CD4-positive, alpha-beta T cell (primary cell): ENCODE measurements at regions not wholly inside any gene's neighbourhood (a gene's known extent, or its start where the extent isn't known, plus 50 kb on each side); places are given as distances from the start of the nearest gene placed in this dataset.

Experiments
- ATAC-seq: fragments of 200-7000 bp; cut with Tn5 transposase; one replicate; pipeline ENCODE4 v1.10.0; 2022; ENCODE audit warnings: mild to moderate bottlenecking; ENCODE audit not compliant: poor library complexity
- CTCF ChIA-PET: fragments of 350-600 bp; sonication (Branson Sonifier 250); formaldehyde crosslinking; loops from one replicate; lab custom pipeline; 2021; ENCODE audit warnings: antibody characterized with exemption, inconsistent platforms; lab: Charles Lee
- POLR2A ChIA-PET: fragments of 350-600 bp; sonication (Branson Sonifier 250); formaldehyde crosslinking; loops from one replicate; lab custom pipeline; 2021; ENCODE audit warnings: antibody characterized with exemption, inconsistent platforms; lab: Charles Lee
- DNase-seq, 14 experiments: peaks; one replicate each; pipeline ENCODE4 v3.0.0-alpha.2; 2013 to 2020; ENCODE audit warnings: mixed read lengths in 2 of 14
- H3K27ac ChIP-seq, 2 donors: one replicate each; pipeline versions ENCODE4 v1.5.1 to v1.7.0; 2013; ENCODE audit warnings: low read length in 2 of 2, low read depth in 1 of 2, mild to moderate bottlenecking in 1 of 2
- H3K27me3 ChIP-seq, 2 experiments: 1 replicate in 1 of 2; 2 replicates in 1 of 2; pipeline versions ENCODE4 v1.6.1 to v1.7.0; 2013; ENCODE audit warnings: low read length in 2 of 2, control low read depth in 1 of 2, mild to moderate bottlenecking in 1 of 2, moderate library complexity in 1 of 2; ENCODE audit not compliant: insufficient read depth in 2 of 2, control insufficient read depth in 1 of 2
- H3K36me3 ChIP-seq: one replicate; pipeline ENCODE4 v1.6.1; 2013; ENCODE audit warnings: low read length, control low read depth; ENCODE audit not compliant: insufficient read depth
- H3K4me1 ChIP-seq: one replicate; pipeline ENCODE4 v1.6.1; 2013; ENCODE audit warnings: low read length, control low read depth; ENCODE audit not compliant: insufficient read depth
- H3K4me3 ChIP-seq: one replicate; pipeline ENCODE4 v1.5.1; 2013; ENCODE audit warnings: mild to moderate bottlenecking, low read length, moderate library complexity
- H3K9me3 ChIP-seq, 2 experiments: 1 replicate in 1 of 2; 2 replicates in 1 of 2; pipeline versions ENCODE4 v1.6.1 to v1.7.0; 2013; ENCODE audit warnings: low read length in 2 of 2, mild to moderate bottlenecking in 2 of 2, control low read depth in 1 of 2, moderate library complexity in 1 of 2; ENCODE audit not compliant: control insufficient read depth in 1 of 2, insufficient read depth in 1 of 2
- H3K27ac Mint-ChIP-seq: one replicate; pipeline ENCODE4 v1.8.0; 2020; ENCODE audit warnings: mixed read lengths
- H3K27me3 Mint-ChIP-seq: one replicate; pipeline ENCODE4 v1.8.0; 2021; ENCODE audit warnings: mixed read lengths
- H3K36me3 Mint-ChIP-seq: one replicate; pipeline ENCODE4 v1.8.0; 2021; ENCODE audit warnings: low read depth, mixed read lengths
- H3K4me1 Mint-ChIP-seq: one replicate; pipeline ENCODE4 v1.8.0; 2021; ENCODE audit warnings: low read depth, mixed read lengths
- H3K4me3 Mint-ChIP-seq: one replicate; pipeline ENCODE4 v1.8.0; 2020; ENCODE audit warnings: mild to moderate bottlenecking, mixed read lengths
- H3K9me3 Mint-ChIP-seq: one replicate; pipeline ENCODE4 v1.8.0; 2020; ENCODE audit warnings: mixed read lengths
- CTCF ChIP-seq: fragments of 200-600 bp; IDR thresholded peaks from one replicate; pipeline ENCODE4 v1.8.0; 2022; ENCODE audit warnings: antibody characterized with exemption, mild to moderate bottlenecking
- intact Hi-C, 2 experiments: fragments of 100-400 bp; cut with DNase I in 1 of 2; cut with micrococcal nuclease in 1 of 2; formaldehyde crosslinking; loops; one replicate each; pipeline versions ENCODE4 v1.15.1 to v1.9.0; 2023 to 2025; cut with DNase I, micrococcal nuclease

GRCh38 chr7:67620216-67620933 lies 623.7 kb downstream of the TYW1 start:
- no peak for TF ChIP-seq CTCF
- Mint-ChIP-seq H3K27me3 (peaks cover 12% of the 10 kb centered on the region), H3K27ac (no peak overlapping the region), H3K9me3 (no peaks in the 10 kb centered on the region), H3K4me1 (peaks cover 3% of the 10 kb centered on the region), H3K36me3 (no peaks in the 10 kb centered on the region), H3K4me3 (no peak overlapping the region)
- no peaks in the 10 kb centered on the region for H3K27me3 ChIP-seq
- DNase-seq (no peak), ATAC-seq (no peak)
- ChIA-PET CTCF (no interaction called here), POLR2A (no interaction called here)
- intact Hi-C loops = no loop called here
- H3K36me3 ChIP-seq = no peaks in the 10 kb centered on the region
- peaks cover 0 to 11% of the 10 kb centered on the region in 2 experiments for H3K9me3 ChIP-seq
- no peak overlapping the region for H3K4me3 ChIP-seq
- no peaks in the 10 kb centered on the region for H3K4me1 ChIP-seq
- H3K27ac ChIP-seq = no peak overlapping the region

DNA sequence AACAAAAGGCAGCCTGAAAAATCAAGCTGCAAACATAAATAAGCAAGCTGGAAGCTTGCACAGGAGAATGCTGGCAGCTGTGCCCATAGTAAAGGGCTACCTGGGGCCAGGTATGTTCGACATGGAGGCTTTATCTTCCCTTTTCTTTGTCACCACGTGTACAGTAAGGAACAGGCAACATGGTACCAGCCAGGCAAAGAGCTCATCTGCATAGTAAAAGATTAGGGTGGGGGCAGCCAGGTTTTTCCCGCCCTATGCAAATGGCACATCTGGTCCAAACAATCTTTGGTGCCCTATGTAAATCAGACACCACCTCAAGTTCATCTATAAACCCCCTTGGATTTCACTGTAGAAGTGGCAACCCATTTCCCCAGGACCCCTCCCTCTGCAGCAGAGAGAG lies 625.1 kb downstream of the TYW1 start:
- CTCF ChIA-PET = no interaction called here
- intact Hi-C loops = no loop called here
- Histone ChIP-seq H3K4me3 (no peak overlapping the region), H3K27me3 (no peaks in the 10 kb centered on the region), H3K27ac (no peak overlapping the region), H3K4me1 (no peaks in the 10 kb centered on the region), H3K36me3 (no peaks in the 10 kb centered on the region), H3K9me3 (peaks cover 0 to 11% of the 10 kb centered on the region in 2 experiments)
- peaks cover 6% of the 10 kb centered on the region for H3K4me1 Mint-ChIP-seq
- ATAC-seq (no peak), DNase-seq (no peak)
- POLR2A ChIA-PET = no interaction called here
- peaks cover 12% of the 10 kb centered on the region for H3K27me3 Mint-ChIP-seq
- H3K4me3 Mint-ChIP-seq = no peak overlapping the region
- H3K36me3 Mint-ChIP-seq = no peaks in the 10 kb centered on the region
- TF ChIP-seq CTCF = no peak
- no peaks in the 10 kb centered on the region for H3K9me3 Mint-ChIP-seq
- H3K27ac Mint-ChIP-seq = no peak overlapping the region

- CTCF ChIA-PET = no interaction called here
- no peaks in the 10 kb centered on the region for H3K36me3 Mint-ChIP-seq
- Histone ChIP-seq H3K36me3 (no peaks in the 10 kb centered on the region), H3K27ac (no peak overlapping the region), H3K4me1 (no peaks in the 10 kb centered on the region), H3K27me3 (no peaks in the 10 kb centered on the region), H3K4me3 (no peak overlapping the region), H3K9me3 (peaks cover 0 to 6% of the 10 kb centered on the region in 2 experiments)
- no peak overlapping the region for H3K27ac Mint-ChIP-seq
- intact Hi-C loops = no loop called here
- H3K27me3 Mint-ChIP-seq = peaks cover 4% of the 10 kb centered on the region
- DNase-seq = peak in 4 of 14 experiments; percentile 5 to 40 (median 20)
- POLR2A ChIA-PET = no interaction called here
- H3K4me3 Mint-ChIP-seq = no peak overlapping the region
- ATAC-seq = no peak
- TF ChIP-seq CTCF = no peak
- no peaks in the 10 kb centered on the region for H3K9me3 Mint-ChIP-seq
- H3K4me1 Mint-ChIP-seq = peaks cover 6% of the 10 kb centered on the region
Observed at GRCh38 chr7:67625257-67625737, 628.7 kb downstream of the TYW1 start.
